ENCODE measurements at regions not wholly inside any gene's neighbourhood (a gene's known extent, or its start where the extent isn't known, plus 50 kb on each side); places are given as distances from the start of the nearest gene placed in this dataset.

DNA sequence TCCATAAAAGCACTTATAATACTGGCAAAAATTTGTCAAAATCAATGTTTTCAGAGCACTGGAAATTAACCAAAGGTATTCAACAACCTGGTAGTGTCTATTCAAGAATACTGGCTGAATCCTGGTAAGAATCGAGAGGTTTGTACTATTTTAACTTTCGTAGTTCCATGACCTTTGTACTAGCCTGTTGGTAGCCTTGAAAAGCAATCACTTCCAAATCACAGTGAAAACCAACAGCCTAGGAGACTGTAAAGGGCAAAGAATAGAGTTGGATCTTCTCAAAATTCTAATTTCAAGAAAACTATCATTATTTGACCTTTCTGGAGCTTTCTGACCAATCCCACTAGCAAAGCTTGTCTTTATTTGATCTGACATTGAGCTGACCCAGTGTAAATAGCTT, 64.8 kb upstream of the CCDC178 start:
- TF ChIP-seq RELB (IDR thresholded peaks at IDR 0.05; ENCODE audit: low read depth) (no peak), SPI1 (IDR thresholded peaks at IDR 0.05; ENCODE audit: borderline replicate concordance, insufficient read depth, low read depth, low read length) (no peak), JUND (IDR thresholded peaks at IDR 0.05; ENCODE audit: low read depth, low read length) (no peak), EP300 (IDR thresholded peaks at IDR 0.05; ENCODE audit: borderline replicate concordance in 1 of 2, control insufficient read depth in 1 of 2, low read depth in 2 of 2, low read length in 2 of 2) (no peak), CEBPB (IDR thresholded peaks at IDR 0.05; ENCODE audit: borderline replicate concordance in 1 of 2, low read depth in 2 of 2, low read length in 2 of 2) (no peak), CTCF (IDR thresholded peaks at IDR 0.05 in 2 of 3, conservative IDR thresholded peaks at IDR 0.05 in 1 of 3; ENCODE audit: control insufficient read depth in 2 of 3, extremely low read depth in 1 of 3, insufficient read depth in 1 of 3, low read depth in 3 of 3, low read length in 3 of 3) (no peak), TCF3 (IDR thresholded peaks at IDR 0.05; ENCODE audit: borderline replicate concordance, insufficient read depth, low read depth, low read length) (no peak), POLR2A (IDR thresholded peaks at IDR 0.05; ENCODE audit: low read depth, low read length) (no peak), IKZF2 (IDR thresholded peaks at IDR 0.05) (no peak)
- TF ChIP-seq, protein P1, sequence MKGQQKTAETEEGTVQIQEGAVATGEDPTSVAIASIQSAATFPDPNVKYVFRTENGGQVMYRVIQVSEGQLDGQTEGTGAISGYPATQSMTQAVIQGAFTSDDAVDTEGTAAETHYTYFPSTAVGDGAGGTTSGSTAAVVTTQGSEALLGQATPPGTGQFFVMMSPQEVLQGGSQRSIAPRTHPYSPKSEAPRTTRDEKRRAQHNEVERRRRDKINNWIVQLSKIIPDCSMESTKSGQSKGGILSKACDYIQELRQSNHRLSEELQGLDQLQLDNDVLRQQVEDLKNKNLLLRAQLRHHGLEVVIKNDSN (IDR thresholded peaks at IDR 0.05; ENCODE audit: borderline replicate concordance, extremely low read length, insufficient read depth, low read depth, low read length) = no peak
